Stromal cell of bone marrow (primary cell): ENCODE measurements at regions not wholly inside any gene's neighbourhood (a gene's known extent, or its start where the extent isn't known, plus 50 kb on each side); places are given as distances from the start of the nearest gene placed in this dataset.
"Not testable (repeated sequence)": the region's sequence is repeated elsewhere in the genome, so short reads cannot be mapped to it uniquely, and the experiment has no call there.

Source experiments
- DNase-seq: peaks from one replicate; pipeline ENCODE4 v3.0.0-alpha.2; 2012; ENCODE audit warnings: low read depth

- no peak for DNase-seq
Observed at GRCh38 chr5:115751176-115751575, 65.3 kb downstream of the CDO1 start.

GRCh38 chr5:115749016-115749415 lies 67.4 kb downstream of the CDO1 start:
- DNase-seq: no peak

DNA sequence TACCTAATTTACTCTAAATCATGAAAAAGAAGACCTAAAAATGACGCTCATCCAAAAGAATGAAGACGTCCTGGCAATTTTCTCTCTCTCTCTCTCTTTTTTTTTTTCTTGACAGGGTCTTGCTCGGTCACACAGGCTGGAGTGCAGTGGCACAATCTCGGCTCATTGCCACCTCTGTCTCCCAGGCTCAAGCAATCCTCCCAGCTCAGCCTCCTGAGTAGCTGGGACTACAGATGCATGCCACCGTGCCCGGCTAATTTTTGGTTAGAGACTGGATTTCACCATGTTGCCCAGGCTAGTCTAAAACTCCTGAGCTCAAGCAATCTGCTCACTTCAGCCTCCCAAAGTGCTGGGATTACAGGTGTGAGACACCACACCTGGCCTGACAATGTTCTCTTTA lies 77.2 kb downstream of the CDO1 start:
- not testable (repeated sequence) for DNase-seq

DNA sequence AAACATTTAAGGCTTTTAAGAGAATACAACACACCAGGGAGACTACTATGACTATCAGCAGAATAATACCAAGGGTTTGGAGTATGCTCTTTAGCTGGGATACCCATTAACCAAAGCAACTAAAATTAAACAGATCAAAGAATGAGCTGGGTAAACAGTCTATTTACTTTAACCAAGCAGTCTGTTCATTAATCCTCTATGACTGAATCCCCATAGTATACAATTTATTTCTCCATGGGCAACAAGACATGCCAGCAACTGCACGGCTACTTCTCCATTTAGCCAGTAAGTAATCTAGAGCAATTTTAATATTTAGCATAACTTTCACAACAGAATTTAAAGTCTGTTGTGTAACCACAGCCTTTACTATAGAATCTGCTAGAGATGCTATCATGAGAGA lies 77.6 kb downstream of the CDO1 start:
- no peak for DNase-seq

- DNase-seq: no peak
Observed at GRCh38 chr5:115737452-115737851, 79.0 kb downstream of the CDO1 start.

DNA sequence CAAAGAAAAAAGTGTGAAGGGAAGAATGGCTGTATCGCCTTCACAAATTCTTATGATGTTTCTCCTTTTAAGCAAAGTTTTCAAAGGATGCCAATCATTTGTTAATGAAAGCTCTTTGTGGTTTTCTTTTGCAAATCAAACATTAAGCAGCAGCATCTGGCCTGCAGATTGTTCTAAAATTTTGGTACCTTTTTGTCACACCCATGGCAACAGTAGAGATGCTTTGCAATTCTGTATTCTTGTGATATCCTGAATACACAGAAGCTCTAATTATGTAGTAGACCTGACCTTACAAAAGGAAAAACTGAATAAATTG lies 79.8 kb downstream of the CDO1 start:
- no peak for DNase-seq

DNA sequence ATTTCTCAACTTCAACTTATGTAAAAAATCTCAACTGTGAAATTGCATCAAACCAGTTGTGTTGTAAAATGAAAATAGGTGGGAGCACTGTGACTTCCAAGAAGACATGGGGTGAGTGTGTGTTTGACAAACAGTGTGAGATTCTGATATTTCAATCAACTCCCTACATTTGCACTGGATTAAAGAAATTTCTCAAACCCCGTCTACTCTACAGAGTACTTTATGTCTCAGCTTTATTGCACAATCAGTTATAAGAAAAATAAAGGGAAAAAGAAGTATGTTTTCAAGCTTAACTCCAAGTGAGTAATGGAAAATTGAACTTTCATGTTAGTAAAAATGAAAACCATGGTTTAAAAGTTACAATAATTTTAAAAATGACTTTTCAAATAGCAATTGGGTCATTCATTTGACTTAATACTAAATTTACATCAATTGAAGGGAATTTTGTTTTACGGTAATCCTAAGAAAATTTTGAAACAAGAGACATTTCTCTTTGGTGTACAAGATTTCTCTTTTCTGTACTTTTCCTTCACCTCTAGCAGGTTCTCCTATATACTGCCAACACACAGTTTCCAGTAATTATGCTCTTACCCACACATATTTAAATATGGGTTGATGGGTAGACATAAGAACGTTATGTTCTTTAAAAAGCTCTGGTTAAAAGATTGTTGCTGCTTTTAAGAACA lies 80.3 kb downstream of the CDO1 start:
- DNase-seq: no peak

- no peak for DNase-seq
Observed at GRCh38 chr5:115735108-115735998, 81.1 kb downstream of the CDO1 start.

DNA sequence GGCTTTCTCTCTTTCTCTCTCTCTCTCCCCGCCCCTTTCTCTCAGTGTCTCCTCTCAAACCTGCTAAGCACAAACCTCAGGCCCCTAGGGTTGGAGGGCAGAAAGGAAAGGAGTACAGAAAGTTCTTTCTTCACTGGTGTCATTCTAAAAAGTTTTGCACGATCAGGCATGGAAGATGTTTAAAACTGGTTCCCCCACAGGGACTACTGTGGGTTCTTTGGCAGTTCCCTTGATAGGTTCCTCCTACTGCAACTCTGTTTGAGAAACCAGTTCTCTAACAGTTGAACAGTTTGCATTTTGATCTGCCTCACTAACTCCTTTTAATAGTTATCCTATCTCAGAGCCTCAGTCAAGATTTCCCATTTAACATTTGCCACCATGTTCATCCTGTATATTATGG lies 82.9 kb downstream of the CDO1 start:
- DNase-seq: no peak

GRCh38 chr5:115732026-115732425 lies 84.4 kb downstream of the CDO1 start:
- DNase-seq: no peak

- no peak for DNase-seq
Observed at GRCh38 chr5:115725522-115725921, 90.9 kb downstream of the CDO1 start.

DNA sequence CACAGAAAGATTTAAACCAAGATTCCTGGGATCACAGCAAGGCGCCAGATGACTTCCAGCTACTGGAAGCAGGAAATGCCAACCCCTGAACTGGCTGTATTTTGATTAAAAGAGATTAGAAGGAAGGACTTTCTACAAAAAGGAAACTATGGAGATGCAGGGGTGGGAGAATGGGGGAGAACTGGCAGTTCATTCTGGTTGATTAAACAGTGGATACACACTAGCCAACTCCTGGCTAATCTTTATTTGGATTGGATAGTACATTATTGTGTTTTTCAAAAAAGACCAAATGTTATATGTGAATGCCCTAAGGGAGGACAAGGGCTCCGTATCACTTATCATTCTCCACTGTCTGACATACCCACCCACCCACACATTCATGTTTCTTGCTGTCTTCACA lies 93.2 kb downstream of the CDO1 start:
- DNase-seq: no peak

DNA sequence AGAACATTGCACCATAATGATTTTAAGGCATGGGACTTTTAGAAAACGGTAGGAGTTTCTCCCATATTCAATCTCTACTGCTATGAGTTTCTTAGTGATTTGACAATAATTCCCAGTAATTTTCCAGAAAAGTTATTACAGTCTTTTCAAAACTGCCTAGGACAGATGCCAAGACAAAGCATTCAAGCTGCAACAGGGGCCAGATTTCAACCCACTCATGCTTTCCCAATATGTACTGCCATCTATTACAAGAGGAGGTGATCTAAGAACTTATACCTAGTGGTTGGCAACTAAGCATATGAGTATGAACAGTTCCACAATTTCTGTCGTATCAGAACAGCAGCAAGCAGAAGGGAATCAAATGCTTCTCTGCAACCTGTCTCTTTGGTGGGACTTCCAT lies 95.1 kb upstream of the TMED7 start:
- peak; percentile 13 for DNase-seq

DNA sequence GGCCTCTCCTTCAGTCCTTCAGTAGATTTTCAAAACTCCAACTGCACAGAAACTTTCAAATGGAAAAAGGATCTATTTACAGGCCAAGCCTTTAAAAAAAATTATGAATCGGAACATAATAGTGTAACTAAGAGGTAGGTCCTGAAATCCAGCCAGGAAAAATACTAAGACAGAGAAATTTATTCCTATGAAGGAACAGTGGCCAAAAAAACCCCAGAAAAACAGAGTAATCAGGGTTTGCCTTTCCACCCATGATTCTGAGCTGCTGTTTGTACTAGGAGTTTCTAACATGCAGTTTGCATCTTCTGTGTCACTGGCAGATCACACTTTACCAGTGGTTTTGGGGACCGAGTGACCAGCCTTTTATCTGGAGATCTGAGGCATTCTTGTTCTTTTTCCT lies 93.1 kb upstream of the TMED7 start:
- no peak for DNase-seq

DNA sequence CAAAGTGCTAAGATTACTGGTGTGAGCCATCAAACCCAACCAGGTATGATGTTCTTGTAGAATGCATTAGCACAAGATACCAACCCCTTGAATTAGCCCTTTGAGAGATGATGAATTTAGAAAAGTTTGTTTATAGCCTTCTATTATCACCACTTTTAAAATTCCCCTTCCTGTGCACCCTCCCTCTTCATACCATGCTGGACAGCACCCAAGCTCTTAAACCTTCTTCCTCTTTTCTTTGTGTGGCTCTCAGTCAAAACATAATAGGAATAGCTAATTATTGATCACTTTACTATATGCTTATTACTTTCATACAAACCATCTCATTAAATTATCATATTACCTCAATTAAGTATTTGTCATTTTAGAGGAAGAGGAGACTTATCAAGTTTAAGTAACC lies 87.6 kb upstream of the TMED7 start:
- DNase-seq: no peak

GRCh38 chr5:115709585-115709984 lies 83.7 kb upstream of the TMED7 start:
- DNase-seq: no peak

DNA sequence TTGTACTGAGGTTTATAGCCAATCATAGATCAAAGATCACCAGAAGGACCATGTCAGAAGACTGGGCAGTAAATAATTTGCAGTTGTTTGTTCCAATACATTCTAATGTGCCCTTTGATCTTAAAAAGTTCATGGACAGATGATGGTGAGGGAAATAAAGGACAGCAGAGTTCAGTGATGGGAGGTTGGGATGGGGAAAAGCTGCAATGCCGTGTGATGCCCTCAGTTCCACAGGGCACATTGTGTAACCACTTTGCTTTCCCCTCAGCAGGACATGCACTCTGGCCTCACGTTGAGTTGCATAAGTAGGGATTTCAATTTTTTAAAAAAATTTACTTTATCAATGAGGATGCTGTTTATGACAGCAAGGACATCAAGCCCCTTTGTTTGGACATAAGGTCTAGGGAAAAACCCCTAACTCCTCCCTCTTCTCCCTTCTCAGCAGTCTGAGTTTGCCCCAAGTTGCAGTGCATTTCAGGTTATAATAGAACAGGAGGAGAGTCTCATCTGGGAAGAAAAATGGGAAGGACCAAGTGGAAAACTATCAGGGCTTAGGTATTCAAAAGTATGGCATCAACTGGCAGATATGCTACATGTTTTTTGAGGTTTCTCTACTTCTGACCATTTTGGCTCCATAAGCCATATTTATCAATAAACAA lies 83.1 kb upstream of the TMED7 start:
- DNase-seq: no peak

DNA sequence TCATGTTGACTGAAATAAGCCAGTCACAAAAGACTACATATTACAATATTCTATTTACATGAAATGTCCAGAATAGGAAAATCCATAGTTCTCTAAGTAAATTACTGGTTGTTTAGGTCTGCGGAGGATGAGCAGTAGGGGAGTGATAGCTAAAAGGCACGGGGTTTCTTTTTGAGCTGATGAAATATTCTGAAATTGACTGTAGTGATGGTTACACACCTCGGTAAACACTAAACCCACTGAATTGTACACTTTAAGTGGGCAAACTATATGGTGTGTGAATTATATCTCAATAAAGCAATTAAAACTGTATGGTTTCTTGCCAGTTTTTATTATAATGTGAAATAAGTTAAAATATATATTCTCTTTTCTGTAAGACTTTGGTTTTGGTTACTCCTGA lies 77.7 kb upstream of the TMED7 start:
- no peak for DNase-seq

DNA sequence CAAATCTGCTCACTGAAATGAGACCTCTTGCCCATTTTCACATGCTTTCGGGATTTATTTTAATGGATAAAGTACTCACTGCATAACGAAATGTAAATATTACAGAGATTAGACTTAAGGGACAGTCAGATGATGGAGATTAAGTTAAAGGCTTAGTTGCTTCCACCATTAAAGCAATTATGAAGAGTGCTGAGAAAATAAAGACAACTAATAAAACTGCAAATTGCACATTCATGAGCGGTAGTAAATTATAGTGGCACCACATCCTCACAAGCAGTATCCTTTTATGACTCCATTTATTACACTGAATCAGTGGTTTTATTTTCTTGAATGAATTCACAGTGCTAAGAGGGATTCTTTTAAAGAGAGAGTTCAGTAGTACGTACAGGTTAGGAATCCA lies 76.2 kb upstream of the TMED7 start:
- no peak for DNase-seq

- DNase-seq: no peak
Observed at GRCh38 chr5:115699967-115700366, 74.1 kb upstream of the TMED7 start.

- DNase-seq: no peak
Observed at GRCh38 chr5:115696141-115696650, 70.4 kb upstream of the TMED7 start.

DNA sequence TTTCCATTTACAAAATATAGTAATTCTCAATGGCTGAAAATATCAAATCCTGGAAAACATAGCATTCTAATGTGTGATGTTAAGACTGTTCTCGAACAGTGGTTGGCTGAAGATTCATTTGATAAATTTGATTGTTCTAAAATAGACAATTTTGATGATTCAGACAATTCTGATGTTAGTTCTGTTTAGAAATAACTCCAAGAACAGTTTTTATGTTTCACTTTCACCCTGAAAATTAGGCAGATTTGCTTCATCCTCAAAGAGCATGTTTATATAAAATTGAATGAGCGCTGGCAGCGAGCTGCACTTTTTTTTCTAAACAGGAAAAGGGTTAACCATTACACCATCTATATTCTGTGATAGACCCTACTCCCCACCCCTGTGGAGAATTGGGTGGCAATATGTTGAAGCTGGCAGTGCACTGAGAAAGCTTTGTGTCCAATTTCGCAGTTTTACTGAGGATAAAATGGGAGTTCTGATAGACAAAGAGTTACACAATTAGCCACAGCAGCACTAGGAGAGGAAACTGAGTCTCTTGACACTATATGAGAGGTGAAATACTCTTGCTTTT lies 69.6 kb upstream of the TMED7 start:
- no peak for DNase-seq

DNA sequence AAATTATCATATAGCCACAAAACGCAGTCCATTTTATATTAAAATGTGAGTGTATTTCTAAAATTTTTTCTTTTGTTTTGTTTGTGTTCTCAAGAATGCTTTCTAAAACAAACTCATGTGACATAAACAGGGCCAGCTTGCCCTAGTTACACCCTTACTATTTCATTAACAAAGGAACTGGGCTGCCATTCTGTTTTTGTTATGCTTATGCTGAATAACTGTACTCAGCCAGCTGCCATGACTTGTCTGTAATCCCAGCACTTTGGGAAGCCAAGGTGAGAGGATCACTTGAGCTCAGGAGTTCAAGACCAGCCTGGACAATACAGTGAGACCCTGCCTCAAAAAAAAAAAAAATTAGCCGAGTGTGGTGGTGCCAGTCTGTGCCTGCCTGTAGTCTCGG lies 66.0 kb upstream of the TMED7 start:
- DNase-seq: not testable (repeated sequence)
